ENCODE measurements at regions not wholly inside any gene's neighbourhood (a gene's known extent, or its start where the extent isn't known, plus 50 kb on each side); places are given as distances from the start of the nearest gene placed in this dataset.

DNA sequence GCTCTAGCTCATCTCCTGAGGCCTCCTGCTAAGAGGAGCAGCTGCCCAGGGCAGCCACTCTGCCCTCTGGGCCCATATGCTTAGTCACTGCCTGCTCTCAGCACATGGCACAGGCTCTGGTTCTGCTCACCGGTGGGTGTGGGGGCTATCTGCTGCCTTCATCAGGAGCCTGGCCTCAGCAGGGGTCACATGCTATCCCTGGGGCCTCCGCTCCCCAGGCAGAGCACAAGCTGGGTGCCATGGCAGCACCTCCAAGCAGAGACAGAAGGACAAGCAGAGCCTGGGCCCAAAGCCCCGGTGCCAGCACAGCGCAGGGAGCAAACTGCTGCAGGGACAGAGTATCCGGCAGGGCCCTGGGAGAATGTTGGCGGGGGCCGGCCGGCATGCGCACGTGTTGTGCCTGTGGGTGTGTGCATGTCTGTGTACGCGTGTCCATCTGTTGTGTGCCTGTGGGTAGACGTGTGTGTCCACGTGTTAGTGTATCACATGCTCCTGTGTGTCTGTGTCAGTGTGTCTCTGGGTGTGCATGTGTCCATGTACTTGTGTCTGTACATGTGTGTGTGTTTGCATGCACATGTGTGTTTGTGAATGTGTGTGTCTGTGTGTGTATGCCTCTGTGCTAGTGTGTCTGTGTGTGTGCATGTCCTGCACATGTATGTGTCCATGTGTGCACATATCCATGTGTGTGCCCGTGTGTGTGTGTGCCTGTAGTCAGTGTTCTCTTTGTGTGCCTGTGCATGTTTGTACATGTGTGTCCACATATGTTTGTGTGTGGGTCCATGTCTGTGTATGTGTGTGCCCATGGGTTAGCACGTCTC, 326.9 kb downstream of the TMEM121 start:
- TF ChIP-seq TSHZ2 (CRISPR knock-in tag; IDR thresholded peaks at IDR 0.05), result no peak
- TF ChIP-seq, protein P1, sequence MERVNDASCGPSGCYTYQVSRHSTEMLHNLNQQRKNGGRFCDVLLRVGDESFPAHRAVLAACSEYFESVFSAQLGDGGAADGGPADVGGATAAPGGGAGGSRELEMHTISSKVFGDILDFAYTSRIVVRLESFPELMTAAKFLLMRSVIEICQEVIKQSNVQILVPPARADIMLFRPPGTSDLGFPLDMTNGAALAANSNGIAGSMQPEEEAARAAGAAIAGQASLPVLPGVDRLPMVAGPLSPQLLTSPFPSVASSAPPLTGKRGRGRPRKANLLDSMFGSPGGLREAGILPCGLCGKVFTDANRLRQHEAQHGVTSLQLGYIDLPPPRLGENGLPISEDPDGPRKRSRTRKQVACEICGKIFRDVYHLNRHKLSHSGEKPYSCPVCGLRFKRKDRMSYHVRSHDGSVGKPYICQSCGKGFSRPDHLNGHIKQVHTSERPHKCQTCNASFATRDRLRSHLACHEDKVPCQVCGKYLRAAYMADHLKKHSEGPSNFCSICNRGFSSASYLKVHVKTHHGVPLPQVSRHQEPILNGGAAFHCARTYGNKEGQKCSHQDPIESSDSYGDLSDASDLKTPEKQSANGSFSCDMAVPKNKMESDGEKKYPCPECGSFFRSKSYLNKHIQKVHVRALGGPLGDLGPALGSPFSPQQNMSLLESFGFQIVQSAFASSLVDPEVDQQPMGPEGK (CRISPR knock-in tag; IDR thresholded peaks at IDR 0.05; ENCODE audit: borderline replicate concordance), result no peak
- TF ChIP-seq ARNTL (CRISPR knock-in tag; IDR thresholded peaks at IDR 0.05; ENCODE audit: borderline replicate concordance, low read depth), result no peak
- TF ChIP-seq ZNF8 (CRISPR knock-in tag; IDR thresholded peaks at IDR 0.05), result no peak
- TF ChIP-seq ZC3H10 (CRISPR knock-in tag; IDR thresholded peaks at IDR 0.05), result no peak
- no peak for TF ChIP-seq PPARA (CRISPR knock-in tag; IDR thresholded peaks at IDR 0.05; ENCODE audit: borderline replicate concordance)
- no peak for TF ChIP-seq POU6F1 (CRISPR knock-in tag; IDR thresholded peaks at IDR 0.05; ENCODE audit: borderline replicate concordance, low read depth)
- no peak for TF ChIP-seq TOX (CRISPR knock-in tag; IDR thresholded peaks at IDR 0.05; ENCODE audit: borderline replicate concordance)
- TF ChIP-seq RARB (CRISPR knock-in tag; IDR thresholded peaks at IDR 0.05), result no peak
